GM12878 (cell line): ENCODE measurements at regions not wholly inside any gene's neighbourhood (a gene's known extent, or its start where the extent isn't known, plus 50 kb on each side); places are given as distances from the start of the nearest gene placed in this dataset.

Experiments used
- EGR1 ChIP-seq, 2 experiments: IDR thresholded peaks; 1 replicate in 1 of 2; 2 replicates in 1 of 2; pipeline ENCODE4 v1.6.1; 2011 to 2012; ENCODE audit warnings: low read depth in 2 of 2, low read length in 2 of 2, borderline replicate concordance in 1 of 2, mild to moderate bottlenecking in 1 of 2, moderate library complexity in 1 of 2
- JUND ChIP-seq: IDR thresholded peaks from 2 replicates; pipeline ENCODE4 v1.6.1; 2012; ENCODE audit warnings: low read depth, mild to moderate bottlenecking, low read length, improper control_type of control experiment, moderate library complexity
- KAT2A ChIP-seq: conservative IDR thresholded peaks from 2 replicates; pipeline ENCODE4 v1.6.1; 2011; ENCODE audit warnings: low read depth, low read length; ENCODE audit not compliant: control insufficient read depth
- MEF2B ChIP-seq: fragments of 450-650 bp; IDR thresholded peaks from 2 replicates; pipeline ENCODE4 v1.6.1; 2018; ENCODE audit warnings: mild to moderate bottlenecking, moderate library complexity; ENCODE audit not compliant: partially characterized antibody, poor library complexity, severe bottlenecking
- RBBP5 ChIP-seq: fragments of 200-600 bp; sonication (generic); conservative IDR thresholded peaks from 2 replicates; pipeline ENCODE4 v1.6.1; 2016
- RFX5 ChIP-seq: IDR thresholded peaks from 2 replicates; pipeline ENCODE4 v1.6.1; 2011; ENCODE audit warnings: low read depth, low read length, improper control_type of control experiment
- TF ChIP-seq, protein P1 (sequence below): fragments of 150-350 bp; IDR thresholded peaks from 2 replicates; pipeline ENCODE4 v1.6.1; 2016; ENCODE audit warnings: low read depth, low read length
- TF ChIP-seq, protein P2 (sequence below): IDR thresholded peaks from 2 replicates; pipeline ENCODE4 v1.6.1; 2011; ENCODE audit warnings: mild to moderate bottlenecking, low read depth, low read length, moderate library complexity; ENCODE audit not compliant: insufficient replicate concordance
- TF ChIP-seq, protein P3 (sequence below): IDR thresholded peaks from 2 replicates; pipeline ENCODE4 v1.6.1; 2012; ENCODE audit warnings: mild to moderate bottlenecking, low read depth, low read length

DNA sequence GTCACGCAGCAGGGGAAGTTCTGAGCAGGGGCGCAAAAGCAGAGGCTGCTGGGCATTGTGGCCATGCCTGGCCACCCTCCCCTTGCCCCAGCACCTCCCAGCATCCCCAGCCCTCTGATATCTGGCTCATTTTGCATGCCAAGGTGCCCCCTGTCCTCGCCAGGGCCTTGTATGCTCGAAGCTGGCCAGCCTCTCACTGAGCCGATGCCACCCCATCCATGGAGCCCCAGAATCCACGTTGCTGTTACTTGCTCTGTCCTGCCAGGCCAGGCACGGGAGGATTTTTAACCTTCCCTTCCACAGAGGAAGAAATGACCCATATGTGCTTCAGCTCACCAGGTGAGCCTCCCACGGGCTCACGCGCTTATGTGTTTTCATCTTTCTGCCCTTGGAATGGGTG lies 413.4 kb downstream of the BCL11B start (continued):
- TF ChIP-seq MEF2B (no peak), JUND (no peak), KAT2A (no peak), RBBP5 (no peak), RFX5 (no peak), EGR1 (IDR thresholded peaks at IDR 0.05; ENCODE audit: borderline replicate concordance in 1 of 2, low read depth in 2 of 2, low read length in 2 of 2) (no peak)
- TF ChIP-seq, protein P1, sequence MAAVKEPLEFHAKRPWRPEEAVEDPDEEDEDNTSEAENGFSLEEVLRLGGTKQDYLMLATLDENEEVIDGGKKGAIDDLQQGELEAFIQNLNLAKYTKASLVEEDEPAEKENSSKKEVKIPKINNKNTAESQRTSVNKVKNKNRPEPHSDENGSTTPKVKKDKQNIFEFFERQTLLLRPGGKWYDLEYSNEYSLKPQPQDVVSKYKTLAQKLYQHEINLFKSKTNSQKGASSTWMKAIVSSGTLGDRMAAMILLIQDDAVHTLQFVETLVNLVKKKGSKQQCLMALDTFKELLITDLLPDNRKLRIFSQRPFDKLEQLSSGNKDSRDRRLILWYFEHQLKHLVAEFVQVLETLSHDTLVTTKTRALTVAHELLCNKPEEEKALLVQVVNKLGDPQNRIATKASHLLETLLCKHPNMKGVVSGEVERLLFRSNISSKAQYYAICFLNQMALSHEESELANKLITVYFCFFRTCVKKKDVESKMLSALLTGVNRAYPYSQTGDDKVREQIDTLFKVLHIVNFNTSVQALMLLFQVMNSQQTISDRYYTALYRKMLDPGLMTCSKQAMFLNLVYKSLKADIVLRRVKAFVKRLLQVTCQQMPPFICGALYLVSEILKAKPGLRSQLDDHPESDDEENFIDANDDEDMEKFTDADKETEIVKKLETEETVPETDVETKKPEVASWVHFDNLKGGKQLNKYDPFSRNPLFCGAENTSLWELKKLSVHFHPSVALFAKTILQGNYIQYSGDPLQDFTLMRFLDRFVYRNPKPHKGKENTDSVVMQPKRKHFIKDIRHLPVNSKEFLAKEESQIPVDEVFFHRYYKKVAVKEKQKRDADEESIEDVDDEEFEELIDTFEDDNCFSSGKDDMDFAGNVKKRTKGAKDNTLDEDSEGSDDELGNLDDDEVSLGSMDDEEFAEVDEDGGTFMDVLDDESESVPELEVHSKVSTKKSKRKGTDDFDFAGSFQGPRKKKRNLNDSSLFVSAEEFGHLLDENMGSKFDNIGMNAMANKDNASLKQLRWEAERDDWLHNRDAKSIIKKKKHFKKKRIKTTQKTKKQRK: no peak
- TF ChIP-seq, protein P2, sequence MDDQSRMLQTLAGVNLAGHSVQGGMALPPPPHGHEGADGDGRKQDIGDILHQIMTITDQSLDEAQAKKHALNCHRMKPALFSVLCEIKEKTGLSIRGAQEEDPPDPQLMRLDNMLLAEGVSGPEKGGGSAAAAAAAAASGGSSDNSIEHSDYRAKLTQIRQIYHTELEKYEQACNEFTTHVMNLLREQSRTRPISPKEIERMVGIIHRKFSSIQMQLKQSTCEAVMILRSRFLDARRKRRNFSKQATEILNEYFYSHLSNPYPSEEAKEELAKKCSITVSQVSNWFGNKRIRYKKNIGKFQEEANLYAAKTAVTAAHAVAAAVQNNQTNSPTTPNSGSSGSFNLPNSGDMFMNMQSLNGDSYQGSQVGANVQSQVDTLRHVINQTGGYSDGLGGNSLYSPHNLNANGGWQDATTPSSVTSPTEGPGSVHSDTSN: no peak
- TF ChIP-seq, protein P3, sequence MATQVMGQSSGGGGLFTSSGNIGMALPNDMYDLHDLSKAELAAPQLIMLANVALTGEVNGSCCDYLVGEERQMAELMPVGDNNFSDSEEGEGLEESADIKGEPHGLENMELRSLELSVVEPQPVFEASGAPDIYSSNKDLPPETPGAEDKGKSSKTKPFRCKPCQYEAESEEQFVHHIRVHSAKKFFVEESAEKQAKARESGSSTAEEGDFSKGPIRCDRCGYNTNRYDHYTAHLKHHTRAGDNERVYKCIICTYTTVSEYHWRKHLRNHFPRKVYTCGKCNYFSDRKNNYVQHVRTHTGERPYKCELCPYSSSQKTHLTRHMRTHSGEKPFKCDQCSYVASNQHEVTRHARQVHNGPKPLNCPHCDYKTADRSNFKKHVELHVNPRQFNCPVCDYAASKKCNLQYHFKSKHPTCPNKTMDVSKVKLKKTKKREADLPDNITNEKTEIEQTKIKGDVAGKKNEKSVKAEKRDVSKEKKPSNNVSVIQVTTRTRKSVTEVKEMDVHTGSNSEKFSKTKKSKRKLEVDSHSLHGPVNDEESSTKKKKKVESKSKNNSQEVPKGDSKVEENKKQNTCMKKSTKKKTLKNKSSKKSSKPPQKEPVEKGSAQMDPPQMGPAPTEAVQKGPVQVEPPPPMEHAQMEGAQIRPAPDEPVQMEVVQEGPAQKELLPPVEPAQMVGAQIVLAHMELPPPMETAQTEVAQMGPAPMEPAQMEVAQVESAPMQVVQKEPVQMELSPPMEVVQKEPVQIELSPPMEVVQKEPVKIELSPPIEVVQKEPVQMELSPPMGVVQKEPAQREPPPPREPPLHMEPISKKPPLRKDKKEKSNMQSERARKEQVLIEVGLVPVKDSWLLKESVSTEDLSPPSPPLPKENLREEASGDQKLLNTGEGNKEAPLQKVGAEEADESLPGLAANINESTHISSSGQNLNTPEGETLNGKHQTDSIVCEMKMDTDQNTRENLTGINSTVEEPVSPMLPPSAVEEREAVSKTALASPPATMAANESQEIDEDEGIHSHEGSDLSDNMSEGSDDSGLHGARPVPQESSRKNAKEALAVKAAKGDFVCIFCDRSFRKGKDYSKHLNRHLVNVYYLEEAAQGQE: no peak
- TF ChIP-seq, all 136 proteins: peak for 0
